ENCODE measurements at regions not wholly inside any gene's neighbourhood (a gene's known extent, or its start where the extent isn't known, plus 50 kb on each side); places are given as distances from the start of the nearest gene placed in this dataset.

GRCh38 chr10:44853148-44853734 is 57.9 kb upstream of the TMEM72 start:
- WGBS, 2 donors (ENCODE audit: low coverage in 1 of 2): 40% methylated on average over 1 of the region's 1 CpG; no CpG with 5 or more reads in 1 of the 2 donors
- Histone ChIP-seq H3K9me3 (peaks cover 0 to 10% (median 0%) of the 10 kb centered on the region in 3 donors), H3K4me1 (no peaks in the 10 kb centered on the region), H3K36me3 (no peaks in the 10 kb centered on the region), H3K4me3 (no peak overlapping the region), H3K27me3 (no peaks in the 10 kb centered on the region), H3K27ac (no peak overlapping the region)
- TF ChIP-seq POLR2A (IDR thresholded peaks at IDR 0.05) (no peak), EP300 (IDR thresholded peaks at IDR 0.05) (no peak), CTCF (IDR thresholded peaks at IDR 0.05) (no peak), POLR2AphosphoS5 (IDR thresholded peaks at IDR 0.05) (no peak)
- no peak for ATAC-seq

GRCh38 chr10:44853796-44854195 is 57.3 kb upstream of the TMEM72 start:
- H3K4me1 ChIP-seq: no peaks in the 10 kb centered on the region
- no peaks in the 10 kb centered on the region for H3K36me3 ChIP-seq
- H3K9me3 ChIP-seq: peaks cover 0 to 5% (median 0%) of the 10 kb centered on the region in 3 donors
- no peaks in the 10 kb centered on the region for H3K27me3 ChIP-seq
- no peak overlapping the region for H3K27ac ChIP-seq
- ATAC-seq: no peak
- H3K4me3 ChIP-seq: no peak overlapping the region
- WGBS, 2 donors (ENCODE audit: low coverage in 1 of 2): 94% methylated on average over 3 of the region's 6 CpGs; no CpG with 5 or more reads in 1 of the 2 donors
- no peak for TF ChIP-seq CTCF (IDR thresholded peaks at IDR 0.05)
- no peak for TF ChIP-seq POLR2A (IDR thresholded peaks at IDR 0.05)
- no peak for TF ChIP-seq EP300 (IDR thresholded peaks at IDR 0.05)
- TF ChIP-seq POLR2AphosphoS5 (IDR thresholded peaks at IDR 0.05): no peak

- Histone ChIP-seq H3K4me3 (no peak overlapping the region), H3K4me1 (no peaks in the 10 kb centered on the region), H3K9me3 (no peaks in the 10 kb centered on the region), H3K27me3 (no peaks in the 10 kb centered on the region), H3K36me3 (no peaks in the 10 kb centered on the region), H3K27ac (no peak overlapping the region)
- 60 to 71% methylated on average over 1 to 4 of the region's 9 CpGs for WGBS, 2 donors (ENCODE audit: low coverage in 1 of 2)
- no peak for TF ChIP-seq EP300 (IDR thresholded peaks at IDR 0.05)
- TF ChIP-seq CTCF (IDR thresholded peaks at IDR 0.05): no peak
- no peak for TF ChIP-seq POLR2AphosphoS5 (IDR thresholded peaks at IDR 0.05)
- no peak for TF ChIP-seq POLR2A (IDR thresholded peaks at IDR 0.05)
- ATAC-seq: no peak
Observed at GRCh38 chr10:44854693-44855350, 56.3 kb upstream of the TMEM72 start.

GRCh38 chr10:44856696-44857095 is 54.4 kb upstream of the TMEM72 start:
- Histone ChIP-seq H3K27ac (no peak overlapping the region), H3K4me1 (no peaks in the 10 kb centered on the region), H3K9me3 (no peaks in the 10 kb centered on the region), H3K27me3 (no peaks in the 10 kb centered on the region), H3K36me3 (no peaks in the 10 kb centered on the region), H3K4me3 (no peak overlapping the region)
- TF ChIP-seq POLR2AphosphoS5 (IDR thresholded peaks at IDR 0.05): no peak
- ATAC-seq: no peak
- 100% methylated on average over 2 of the region's 7 CpGs; no CpG with 5 or more reads in 1 of the 2 donors for WGBS, 2 donors (ENCODE audit: low coverage in 1 of 2)

- H3K4me3 ChIP-seq: no peak overlapping the region
- no peaks in the 10 kb centered on the region for H3K36me3 ChIP-seq
- 50 to 66% methylated on average over 3 to 4 of the region's 9 CpGs for WGBS, 2 donors (ENCODE audit: low coverage in 1 of 2)
- peak; percentile 56 for ATAC-seq
- no peaks in the 10 kb centered on the region for H3K4me1 ChIP-seq
- no peaks in the 10 kb centered on the region for H3K27me3 ChIP-seq
- H3K9me3 ChIP-seq: no peaks in the 10 kb centered on the region
- H3K27ac ChIP-seq: no peak overlapping the region
- no peak for TF ChIP-seq EP300 (IDR thresholded peaks at IDR 0.05)
- TF ChIP-seq CTCF (IDR thresholded peaks at IDR 0.05): peak in 3 of 4 experiments; percentile 76 to 97 (median 86)
Observed at GRCh38 chr10:44857363-44858016, 53.6 kb upstream of the TMEM72 start.
